ENCODE measurements at regions not wholly inside any gene's neighbourhood (a gene's known extent, or its start where the extent isn't known, plus 50 kb on each side); places are given as distances from the start of the nearest gene placed in this dataset.

DNA sequence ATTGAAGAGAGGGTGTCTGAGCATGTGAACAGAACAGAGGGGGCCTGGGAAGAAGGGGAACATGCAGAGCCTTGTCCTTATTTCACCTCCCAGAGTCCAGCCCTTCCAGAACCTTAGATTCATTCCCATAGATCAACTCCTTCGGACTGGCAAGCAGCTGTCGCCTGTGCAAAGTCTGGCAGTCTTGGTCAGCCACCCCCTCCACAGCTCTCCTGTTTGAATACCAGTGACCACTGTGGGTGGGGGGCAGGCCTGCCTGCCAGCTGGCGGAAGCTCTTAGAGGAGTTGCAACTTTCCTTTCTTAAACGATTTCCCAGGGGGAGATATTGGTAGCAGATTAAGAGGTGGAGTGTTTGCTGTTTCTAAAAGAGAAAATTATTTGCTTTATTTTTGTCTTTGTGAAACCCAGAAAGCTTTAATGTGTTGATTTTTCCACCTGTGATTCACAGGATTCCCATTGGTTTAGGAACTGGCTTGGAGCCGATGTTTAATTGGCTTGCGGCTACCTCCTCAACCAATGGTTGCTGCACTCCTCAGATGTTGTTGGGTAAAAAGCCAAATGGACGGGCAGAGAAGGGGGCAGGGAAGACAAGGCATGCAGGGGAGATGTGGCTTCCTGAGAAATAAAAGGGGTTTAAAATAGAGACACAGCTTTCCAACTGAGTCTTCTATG, 62.2 kb upstream of the PRPS1 start:
- Histone ChIP-seq H3K27me3 (ENCODE audit: control insufficient read depth in 1 of 2, insufficient read depth in 2 of 2, low read length in 2 of 2) (no peaks in the 10 kb centered on the region), H3K36me3 (replicated peaks in 1 of 2; ENCODE audit: control insufficient read depth in 1 of 2, insufficient read depth in 2 of 2, low read length in 2 of 2) (no peaks in the 10 kb centered on the region), H3K9me3 (ENCODE audit: low read length) (no peaks in the 10 kb centered on the region), H2AFZ (ENCODE audit: low read length) (no peak overlapping the region), H3K4me1 (ENCODE audit: insufficient read depth, low read length) (no peaks in the 10 kb centered on the region), H4K20me1 (ENCODE audit: insufficient read depth, low read length) (no peaks in the 10 kb centered on the region), H3K79me2 (ENCODE audit: insufficient read depth, low read length) (no peaks in the 10 kb centered on the region), H3K4me3 (replicated peaks in 1 of 3; ENCODE audit: insufficient read depth in 1 of 3, low read depth in 2 of 3, low read length in 3 of 3) (no peak overlapping the region), H3K9ac (ENCODE audit: insufficient read depth, low read depth, low read length) (no peak overlapping the region), H3K27ac (ENCODE audit: extremely low read length, insufficient read depth, low read length) (no peak overlapping the region), H3K4me2 (ENCODE audit: low read depth, low read length) (peak overlapping the region; percentile 60)
- intact Hi-C loops (cut with micrococcal nuclease; ENCODE audit: unreplicated experiment): no loop called here
- 0% methylated on average over 3 of the region's 7 CpGs for WGBS (ENCODE audit: low lambda C conversion rate)
- DNase-seq (ENCODE audit: low spot score) (peak; percentile 15), FAIRE-seq (peak; percentile 44), ATAC-seq (peak; percentile 80)
- BruUV-seq (replicated peaks): no TSS peak
- in situ Hi-C loops (cut with HindIII; ENCODE audit: extremely low pct_ligation_motif_present, low pct_unique_long_range_greater_than_20kb): no loop called here
- ChIA-PET CTCF (ENCODE audit: low intra/inter-chr PET ratio, low total read pairs) (no interaction called here), POLR2A (no interaction called here)
- no peak for TF ChIP-seq ZNF317 (CRISPR knock-in tag; IDR thresholded peaks at IDR 0.05)
- no peak for TF ChIP-seq TEAD2 (CRISPR knock-in tag; IDR thresholded peaks at IDR 0.05)
- TF ChIP-seq KDM2A (CRISPR knock-in tag; IDR thresholded peaks at IDR 0.05; ENCODE audit: borderline replicate concordance, low read depth): no peak
- TF ChIP-seq, protein P1, sequence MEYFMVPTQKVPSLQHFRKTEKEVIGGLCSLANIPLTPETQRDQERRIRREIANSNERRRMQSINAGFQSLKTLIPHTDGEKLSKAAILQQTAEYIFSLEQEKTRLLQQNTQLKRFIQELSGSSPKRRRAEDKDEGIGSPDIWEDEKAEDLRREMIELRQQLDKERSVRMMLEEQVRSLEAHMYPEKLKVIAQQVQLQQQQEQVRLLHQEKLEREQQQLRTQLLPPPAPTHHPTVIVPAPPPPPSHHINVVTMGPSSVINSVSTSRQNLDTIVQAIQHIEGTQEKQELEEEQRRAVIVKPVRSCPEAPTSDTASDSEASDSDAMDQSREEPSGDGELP (IDR thresholded peaks at IDR 0.05; ENCODE audit: borderline replicate concordance, low read depth): peak; percentile 21; the same call in 1 of the 2 replicates
- TF ChIP-seq NFYC (CRISPR knock-in tag; IDR thresholded peaks at IDR 0.05): peak; percentile 64
- no peak for TF ChIP-seq ZNF616 (CRISPR knock-in tag; IDR thresholded peaks at IDR 0.05; ENCODE audit: low read depth)
- TF ChIP-seq, protein P2, sequence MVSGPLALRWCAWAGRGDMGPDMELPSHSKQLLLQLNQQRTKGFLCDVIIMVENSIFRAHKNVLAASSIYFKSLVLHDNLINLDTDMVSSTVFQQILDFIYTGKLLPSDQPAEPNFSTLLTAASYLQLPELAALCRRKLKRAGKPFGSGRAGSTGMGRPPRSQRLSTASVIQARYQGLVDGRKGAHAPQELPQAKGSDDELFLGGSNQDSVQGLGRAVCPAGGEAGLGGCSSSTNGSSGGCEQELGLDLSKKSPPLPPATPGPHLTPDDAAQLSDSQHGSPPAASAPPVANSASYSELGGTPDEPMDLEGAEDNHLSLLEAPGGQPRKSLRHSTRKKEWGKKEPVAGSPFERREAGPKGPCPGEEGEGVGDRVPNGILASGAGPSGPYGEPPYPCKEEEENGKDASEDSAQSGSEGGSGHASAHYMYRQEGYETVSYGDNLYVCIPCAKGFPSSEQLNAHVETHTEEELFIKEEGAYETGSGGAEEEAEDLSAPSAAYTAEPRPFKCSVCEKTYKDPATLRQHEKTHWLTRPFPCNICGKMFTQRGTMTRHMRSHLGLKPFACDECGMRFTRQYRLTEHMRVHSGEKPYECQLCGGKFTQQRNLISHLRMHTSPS (CRISPR knock-in tag; IDR thresholded peaks at IDR 0.05; ENCODE audit: low read depth): no peak
- peak; percentile 98 for TF ChIP-seq RFXAP (CRISPR knock-in tag; IDR thresholded peaks at IDR 0.05; ENCODE audit: borderline replicate concordance)
- peak; percentile 62; the same call in 1 of the 2 replicates for TF ChIP-seq NFYB (CRISPR knock-in tag; IDR thresholded peaks at IDR 0.05)
- TF ChIP-seq, protein P3, sequence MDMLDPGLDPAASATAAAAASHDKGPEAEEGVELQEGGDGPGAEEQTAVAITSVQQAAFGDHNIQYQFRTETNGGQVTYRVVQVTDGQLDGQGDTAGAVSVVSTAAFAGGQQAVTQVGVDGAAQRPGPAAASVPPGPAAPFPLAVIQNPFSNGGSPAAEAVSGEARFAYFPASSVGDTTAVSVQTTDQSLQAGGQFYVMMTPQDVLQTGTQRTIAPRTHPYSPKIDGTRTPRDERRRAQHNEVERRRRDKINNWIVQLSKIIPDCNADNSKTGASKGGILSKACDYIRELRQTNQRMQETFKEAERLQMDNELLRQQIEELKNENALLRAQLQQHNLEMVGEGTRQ (IDR thresholded peaks at IDR 0.05; ENCODE audit: low read depth, low read length): no peak
- TF ChIP-seq, protein P3 (CRISPR knock-in tag; IDR thresholded peaks at IDR 0.05; ENCODE audit: borderline replicate concordance): no peak
- TF ChIP-seq CHCHD3 (CRISPR knock-in tag; IDR thresholded peaks at IDR 0.05): no peak
- TF ChIP-seq TARDBP (CRISPR knock-in tag; IDR thresholded peaks at IDR 0.05): no peak
- TF ChIP-seq RFX5 (IDR thresholded peaks at IDR 0.05; ENCODE audit: low read depth, low read length): peak; percentile 99
- TF ChIP-seq SRF (IDR thresholded peaks at IDR 0.05; ENCODE audit: low read depth, low read length): no peak
- TF ChIP-seq PHF20 (CRISPR knock-in tag; IDR thresholded peaks at IDR 0.05): no peak
- TF ChIP-seq NKX3-1 (CRISPR knock-in tag; IDR thresholded peaks at IDR 0.05): no peak
- peak; percentile 98 for TF ChIP-seq RFXANK (CRISPR knock-in tag; IDR thresholded peaks at IDR 0.05)
- no peak for TF ChIP-seq SKI (IDR thresholded peaks at IDR 0.05; ENCODE audit: partially characterized antibody)
- no peak for TF ChIP-seq ZNF335 (CRISPR knock-in tag; IDR thresholded peaks at IDR 0.05)

Data from HepG2 (cell line).